Activated naive CD8-positive, alpha-beta T cell treated with anti-CD3 and anti-CD28 coated beads for 36 hours (primary cell): ENCODE measurements at regions not wholly inside any gene's neighbourhood (a gene's known extent, or its start where the extent isn't known, plus 50 kb on each side); places are given as distances from the start of the nearest gene placed in this dataset.

ENCODE experiments used
- DNase-seq: peaks from one replicate; pipeline ENCODE4 v3.0.0; 2021
- H3K27ac Mint-ChIP-seq: one replicate; pipeline ENCODE4 v1.8.0; 2022; ENCODE audit warnings: mild to moderate bottlenecking, moderate library complexity, mixed read lengths
- H3K27me3 Mint-ChIP-seq: one replicate; pipeline ENCODE4 v1.8.0; 2022; ENCODE audit warnings: mild to moderate bottlenecking, mixed read lengths
- H3K36me3 Mint-ChIP-seq: one replicate; pipeline ENCODE4 v1.8.0; 2021; ENCODE audit warnings: mild to moderate bottlenecking, mixed read lengths
- H3K4me1 Mint-ChIP-seq: one replicate; pipeline ENCODE4 v1.8.0; 2021; ENCODE audit warnings: mixed read lengths
- H3K4me3 Mint-ChIP-seq: one replicate; pipeline ENCODE4 v1.8.0; 2022; ENCODE audit warnings: mild to moderate bottlenecking, moderate library complexity, mixed read lengths
- H3K9me3 Mint-ChIP-seq: one replicate; pipeline ENCODE4 v1.8.0; 2022; ENCODE audit warnings: mixed read lengths

DNA sequence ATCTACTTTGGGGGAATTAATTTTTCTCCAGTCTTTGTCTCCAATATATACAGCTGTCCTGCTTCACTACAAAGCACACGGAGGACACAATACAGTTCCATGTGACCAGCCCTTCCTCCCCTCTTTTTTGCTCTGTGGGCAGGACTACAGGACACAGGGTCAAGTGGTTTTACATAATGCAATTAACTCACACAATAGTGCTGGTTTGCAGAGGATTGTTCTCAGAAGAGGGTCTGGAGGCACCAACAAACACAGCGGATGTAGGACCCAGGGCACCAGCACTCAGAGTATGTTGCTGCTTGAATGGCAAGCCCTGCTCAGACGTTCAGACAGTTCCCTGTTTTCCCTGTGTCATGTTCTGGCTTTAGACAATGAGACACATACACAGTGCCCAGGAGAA is 52.0 kb upstream of the NPTX2 start:
- DNase-seq = no peak
- H3K4me1 Mint-ChIP-seq = no peaks in the 10 kb centered on the region
- peaks cover 30% of the 10 kb centered on the region for H3K27me3 Mint-ChIP-seq
- H3K4me3 Mint-ChIP-seq = no peak overlapping the region
- peaks cover under 1% of the 10 kb centered on the region for H3K9me3 Mint-ChIP-seq
- no peaks in the 10 kb centered on the region for H3K36me3 Mint-ChIP-seq
- H3K27ac Mint-ChIP-seq = no peak overlapping the region

DNA sequence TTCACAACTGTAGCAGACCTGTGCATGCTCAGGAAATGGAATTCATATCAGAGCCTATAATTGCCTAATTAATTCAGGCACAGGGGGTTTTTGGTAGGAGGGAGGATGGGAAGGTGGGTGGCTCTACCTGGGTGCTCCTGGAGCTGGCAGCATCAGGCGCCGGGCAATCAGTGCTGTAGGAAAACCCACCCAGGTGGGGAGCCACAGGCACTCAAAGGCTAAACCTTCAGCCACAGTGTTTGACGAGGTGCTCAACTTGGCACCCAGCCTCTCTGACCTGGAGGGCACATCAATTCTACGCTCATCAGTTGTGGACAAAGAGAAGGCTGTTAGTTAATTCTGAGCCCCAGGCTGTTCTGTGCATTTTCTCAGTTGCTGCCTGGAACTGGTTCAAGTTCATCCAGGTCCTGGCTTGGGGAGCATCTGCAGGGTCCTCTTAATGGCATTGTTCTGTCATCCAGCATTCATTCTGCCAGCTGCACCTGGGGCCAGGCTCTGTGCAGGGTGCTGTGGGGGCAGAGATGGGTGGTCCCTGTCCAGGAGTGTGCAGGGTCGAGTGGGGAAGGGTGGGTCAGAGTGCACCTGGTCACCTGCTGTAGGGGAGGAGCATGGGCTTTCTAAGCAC is 54.1 kb upstream of the NPTX2 start:
- Mint-ChIP-seq H3K4me3 (no peak overlapping the region), H3K9me3 (peaks cover 2% of the 10 kb centered on the region), H3K4me1 (no peaks in the 10 kb centered on the region), H3K27me3 (peaks cover 20% of the 10 kb centered on the region), H3K36me3 (no peaks in the 10 kb centered on the region), H3K27ac (no peak overlapping the region)
- no peak for DNase-seq

- no peaks in the 10 kb centered on the region for H3K4me1 Mint-ChIP-seq
- no peak overlapping the region for H3K27ac Mint-ChIP-seq
- H3K27me3 Mint-ChIP-seq = peaks cover 18% of the 10 kb centered on the region
- DNase-seq = no peak
- no peaks in the 10 kb centered on the region for H3K36me3 Mint-ChIP-seq
- peaks cover 2% of the 10 kb centered on the region for H3K9me3 Mint-ChIP-seq
- H3K4me3 Mint-ChIP-seq = no peak overlapping the region
Observed at GRCh38 chr7:98562381-98562823, 54.7 kb upstream of the NPTX2 start.

DNA sequence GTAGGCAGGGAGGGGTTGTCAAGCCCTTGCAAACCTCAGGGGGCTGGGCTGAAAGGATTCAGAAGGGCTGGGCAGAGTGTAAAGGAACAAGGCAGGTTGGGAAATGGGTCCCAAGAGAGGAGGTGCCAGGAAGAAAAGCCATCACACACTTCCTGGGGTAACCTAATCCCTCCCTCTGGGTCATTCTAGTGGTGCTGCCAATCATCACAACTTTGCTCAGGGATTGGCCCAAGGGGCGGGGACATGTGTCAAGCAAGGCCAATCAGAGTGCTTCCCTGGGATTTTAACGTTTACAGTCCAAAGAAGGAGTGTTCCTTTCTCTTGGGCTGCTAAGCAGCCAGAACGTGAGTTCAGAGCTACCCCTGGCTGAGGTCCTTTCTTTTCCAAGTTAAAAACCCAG is 57.1 kb upstream of the NPTX2 start:
- no peak for DNase-seq
- Mint-ChIP-seq H3K27me3 (peaks cover 14% of the 10 kb centered on the region), H3K36me3 (no peaks in the 10 kb centered on the region), H3K4me1 (no peaks in the 10 kb centered on the region), H3K4me3 (no peak overlapping the region), H3K9me3 (peaks cover 2% of the 10 kb centered on the region), H3K27ac (no peak overlapping the region)

DNA sequence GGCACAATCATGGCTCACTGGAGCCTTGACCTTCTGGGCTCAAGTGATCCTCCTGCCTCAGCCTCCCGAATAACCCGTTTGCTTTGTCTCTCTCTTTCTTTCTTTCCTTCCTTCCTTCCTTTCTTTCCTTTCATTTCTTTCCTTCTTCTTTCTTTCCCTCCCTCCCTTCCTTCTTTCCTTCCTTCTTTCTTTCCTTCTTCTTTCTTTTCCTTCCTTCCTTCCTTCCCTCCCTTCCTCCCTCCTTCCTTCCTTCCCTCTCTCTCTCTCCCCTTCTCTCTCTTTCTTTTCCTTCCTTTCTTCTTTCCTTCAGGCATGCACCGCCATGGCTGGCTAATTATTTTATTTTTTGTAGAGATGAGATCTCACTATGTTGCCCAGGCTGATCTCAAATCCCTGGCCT is 57.9 kb upstream of the NPTX2 start:
- peaks cover 2% of the 10 kb centered on the region for H3K9me3 Mint-ChIP-seq
- no peaks in the 10 kb centered on the region for H3K4me1 Mint-ChIP-seq
- H3K27me3 Mint-ChIP-seq = peaks cover 14% of the 10 kb centered on the region
- H3K27ac Mint-ChIP-seq = no peak overlapping the region
- no peaks in the 10 kb centered on the region for H3K36me3 Mint-ChIP-seq
- no peak overlapping the region for H3K4me3 Mint-ChIP-seq
- no peak for DNase-seq

GRCh38 chr7:98557538-98558031 is 59.5 kb upstream of the NPTX2 start:
- Mint-ChIP-seq H3K4me1 (no peaks in the 10 kb centered on the region), H3K4me3 (no peak overlapping the region), H3K9me3 (peaks cover 6% of the 10 kb centered on the region), H3K27me3 (peaks cover 7% of the 10 kb centered on the region), H3K27ac (no peak overlapping the region), H3K36me3 (no peaks in the 10 kb centered on the region)
- no peak for DNase-seq

- no peak for DNase-seq
- no peaks in the 10 kb centered on the region for H3K4me1 Mint-ChIP-seq
- H3K27ac Mint-ChIP-seq = no peak overlapping the region
- peaks cover 6% of the 10 kb centered on the region for H3K27me3 Mint-ChIP-seq
- H3K36me3 Mint-ChIP-seq = no peaks in the 10 kb centered on the region
- H3K9me3 Mint-ChIP-seq = peaks cover 16% of the 10 kb centered on the region
- no peak overlapping the region for H3K4me3 Mint-ChIP-seq
Observed at GRCh38 chr7:98556288-98556687, 60.8 kb upstream of the NPTX2 start.

- Mint-ChIP-seq H3K27me3 (no peaks in the 10 kb centered on the region), H3K27ac (no peak overlapping the region), H3K4me3 (no peak overlapping the region), H3K9me3 (peaks cover 16% of the 10 kb centered on the region), H3K36me3 (no peaks in the 10 kb centered on the region), H3K4me1 (no peaks in the 10 kb centered on the region)
- DNase-seq = no peak
Observed at GRCh38 chr7:98555403-98555802, 61.7 kb upstream of the NPTX2 start.

GRCh38 chr7:98553666-98554065 is 63.4 kb upstream of the NPTX2 start:
- Mint-ChIP-seq H3K27ac (no peak overlapping the region), H3K27me3 (peaks cover 3% of the 10 kb centered on the region), H3K4me3 (no peak overlapping the region), H3K36me3 (no peaks in the 10 kb centered on the region), H3K4me1 (no peaks in the 10 kb centered on the region), H3K9me3 (peaks cover 13% of the 10 kb centered on the region)
- no peak for DNase-seq

GRCh38 chr7:98551611-98552273 is 65.3 kb upstream of the NPTX2 start:
- DNase-seq = no peak
- H3K4me1 Mint-ChIP-seq = no peaks in the 10 kb centered on the region
- peaks cover 13% of the 10 kb centered on the region for H3K9me3 Mint-ChIP-seq
- H3K36me3 Mint-ChIP-seq = no peaks in the 10 kb centered on the region
- no peak overlapping the region for H3K4me3 Mint-ChIP-seq
- H3K27me3 Mint-ChIP-seq = peaks cover 9% of the 10 kb centered on the region
- H3K27ac Mint-ChIP-seq = no peak overlapping the region

DNA sequence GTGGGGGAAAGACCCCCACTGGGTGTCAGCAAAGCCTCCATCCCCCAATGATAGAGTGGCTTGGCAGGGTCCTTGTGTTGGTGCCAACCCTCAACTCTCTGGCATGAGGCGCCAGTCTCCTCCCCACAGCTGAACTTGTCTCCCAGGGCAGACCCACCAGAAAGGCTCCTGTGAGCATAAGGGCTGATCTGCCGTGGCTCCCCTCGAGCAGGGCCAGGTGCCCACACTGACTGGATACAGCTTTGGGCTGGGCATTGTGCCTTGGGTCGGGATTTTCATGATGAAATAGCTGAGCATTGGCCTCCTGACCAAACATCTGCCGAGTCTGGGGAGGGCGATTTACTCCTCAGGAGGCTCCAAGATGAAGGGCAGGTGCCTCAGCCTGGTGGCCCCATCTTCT is 68.1 kb upstream of the NPTX2 start:
- Mint-ChIP-seq H3K4me3 (no peak overlapping the region), H3K27ac (no peak overlapping the region)

DNA sequence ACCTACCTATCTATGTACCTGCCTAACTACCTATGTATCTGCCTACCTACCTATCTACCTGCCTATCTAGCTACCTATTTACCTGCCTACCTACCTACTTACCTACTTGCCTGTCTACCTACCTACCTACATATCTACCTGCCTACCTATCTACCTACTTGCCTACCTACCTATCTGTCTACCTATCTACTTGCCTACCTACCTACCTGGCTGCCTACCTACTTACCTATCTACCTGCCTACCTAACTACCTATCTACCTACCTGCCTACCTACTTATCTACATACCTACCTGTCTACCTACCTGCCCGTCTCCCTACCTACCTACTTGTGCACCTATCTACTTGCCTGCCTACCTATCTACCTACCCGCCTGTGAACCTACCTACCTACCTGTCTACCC is 68.7 kb upstream of the NPTX2 start:
- Mint-ChIP-seq H3K4me3 (no peak overlapping the region), H3K27ac (no peak overlapping the region), H3K27me3 (peaks cover 9% of the 10 kb centered on the region), H3K4me1 (no peaks in the 10 kb centered on the region), H3K9me3 (peaks cover 13% of the 10 kb centered on the region), H3K36me3 (no peaks in the 10 kb centered on the region)
- DNase-seq = no peak

More for the DNA sequence above, 68.1 kb upstream of the NPTX2 start:
- DNase-seq = no peak
- Mint-ChIP-seq H3K27me3 (peaks cover 9% of the 10 kb centered on the region), H3K9me3 (peaks cover 13% of the 10 kb centered on the region), H3K36me3 (no peaks in the 10 kb centered on the region), H3K4me1 (no peaks in the 10 kb centered on the region)

- Mint-ChIP-seq H3K4me3 (no peak overlapping the region), H3K27me3 (no peaks in the 10 kb centered on the region), H3K27ac (no peak overlapping the region), H3K9me3 (peaks cover 7% of the 10 kb centered on the region), H3K4me1 (no peaks in the 10 kb centered on the region), H3K36me3 (peaks cover 2% of the 10 kb centered on the region)
- no peak for DNase-seq
Observed at GRCh38 chr7:98541101-98541500, 76.0 kb upstream of the NPTX2 start.

GRCh38 chr7:98539865-98540264 is 77.2 kb upstream of the NPTX2 start:
- H3K4me3 Mint-ChIP-seq = no peak overlapping the region
- H3K36me3 Mint-ChIP-seq = peaks cover 2% of the 10 kb centered on the region
- H3K9me3 Mint-ChIP-seq = peaks cover 7% of the 10 kb centered on the region
- no peaks in the 10 kb centered on the region for H3K27me3 Mint-ChIP-seq
- H3K27ac Mint-ChIP-seq = no peak overlapping the region
- no peak for DNase-seq
- no peaks in the 10 kb centered on the region for H3K4me1 Mint-ChIP-seq

- Mint-ChIP-seq H3K27me3 (no peaks in the 10 kb centered on the region), H3K4me3 (no peak overlapping the region), H3K36me3 (peaks cover 2% of the 10 kb centered on the region), H3K4me1 (no peaks in the 10 kb centered on the region), H3K9me3 (peaks cover 10% of the 10 kb centered on the region), H3K27ac (no peak overlapping the region)
- no peak for DNase-seq
Observed at GRCh38 chr7:98536803-98537202, 80.3 kb upstream of the NPTX2 start.

DNA sequence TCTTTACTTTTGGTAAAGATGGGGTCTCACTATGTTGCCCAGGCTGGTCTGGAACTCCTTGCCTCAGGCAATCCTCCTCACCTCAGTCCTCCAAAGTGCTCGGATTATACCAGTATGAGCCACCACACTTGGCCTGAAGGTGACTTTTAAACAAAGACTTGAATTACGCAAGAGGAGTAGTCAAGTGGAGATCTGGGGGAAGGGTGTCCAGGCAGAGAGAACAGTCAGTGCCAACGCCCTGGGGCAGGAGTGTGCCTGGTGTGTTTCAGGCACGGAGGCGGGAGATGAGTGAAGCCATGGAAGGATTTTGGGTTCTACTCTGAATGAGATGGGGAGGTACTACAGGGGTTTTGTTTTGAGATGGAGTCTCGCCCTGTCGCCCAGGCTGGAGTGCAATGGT is 82.6 kb upstream of the NPTX2 start:
- Mint-ChIP-seq H3K4me3 (no peak overlapping the region), H3K4me1 (no peaks in the 10 kb centered on the region), H3K36me3 (peaks cover 2% of the 10 kb centered on the region), H3K9me3 (peaks cover 19% of the 10 kb centered on the region), H3K27ac (no peak overlapping the region), H3K27me3 (no peaks in the 10 kb centered on the region)
- no peak for DNase-seq
